PFSK-1 (cell line): ENCODE measurements at regions not wholly inside any gene's neighbourhood (a gene's known extent, or its start where the extent isn't known, plus 50 kb on each side); places are given as distances from the start of the nearest gene placed in this dataset.

ENCODE experiments used
- FOXP2 ChIP-seq: optimal IDR thresholded peaks from 2 replicates; pipeline ENCODE3; 2011; ENCODE audit warnings: borderline replicate concordance, control low read depth, inconsistent platforms; ENCODE audit not compliant: insufficient read depth; ENCODE audit errors: extremely low read length, extremely low read depth
- POLR2AphosphoS5 ChIP-seq: IDR thresholded peaks from 2 replicates; pipeline ENCODE4 v1.6.1; 2012; ENCODE audit warnings: low read depth, mild to moderate bottlenecking, control low read depth, low read length, moderate library complexity
- REST ChIP-seq, 2 experiments: IDR thresholded peaks; 2 replicates each; pipeline versions ENCODE4 v1.6.1 to v1.8.0; 2011 to 2012; ENCODE audit warnings: low read depth in 2 of 2, low read length in 2 of 2, control low read depth in 1 of 2, inconsistent platforms in 1 of 2, mild to moderate bottlenecking in 1 of 2, moderate library complexity in 1 of 2; ENCODE audit not compliant: insufficient read depth in 1 of 2
- SIN3A ChIP-seq: IDR thresholded peaks from 2 replicates; pipeline ENCODE4 v1.6.1; 2012; ENCODE audit warnings: mild to moderate bottlenecking, low read length, moderate library complexity, borderline replicate concordance; ENCODE audit not compliant: insufficient read depth
- TAF1 ChIP-seq: IDR thresholded peaks from 2 replicates; pipeline ENCODE4 v1.6.1; 2012; ENCODE audit warnings: low read length, control low read depth, borderline replicate concordance; ENCODE audit not compliant: insufficient read depth

GRCh38 chr18:45167631-45168280, 447.5 kb upstream of the SLC14A2 start:
- TF ChIP-seq POLR2AphosphoS5 (no peak), TAF1 (no peak), SIN3A (no peak), FOXP2 (no peak)

GRCh38 chr18:45168866-45169600, 446.2 kb upstream of the SLC14A2 start:
- TF ChIP-seq SIN3A (no peak), POLR2AphosphoS5 (no peak), TAF1 (no peak), REST (IDR thresholded peaks at IDR 0.05; ENCODE audit: insufficient read depth in 1 of 2, low read depth in 2 of 2, low read length in 2 of 2) (no peak), FOXP2 (no peak)

GRCh38 chr18:45169610-45170009, 445.7 kb upstream of the SLC14A2 start:
- TF ChIP-seq TAF1 = no peak
- no peak for TF ChIP-seq POLR2AphosphoS5
- TF ChIP-seq FOXP2 = no peak
- TF ChIP-seq SIN3A = no peak
- no peak for TF ChIP-seq REST (IDR thresholded peaks at IDR 0.05; ENCODE audit: insufficient read depth in 1 of 2, low read depth in 2 of 2, low read length in 2 of 2)

- TF ChIP-seq POLR2AphosphoS5 (no peak), SIN3A (no peak), REST (IDR thresholded peaks at IDR 0.05; ENCODE audit: insufficient read depth in 1 of 2, low read depth in 2 of 2, low read length in 2 of 2) (no peak), TAF1 (no peak), FOXP2 (no peak)
These were observed 443.5 kb upstream of the SLC14A2 start for GRCh38 chr18:45171679-45172191.

GRCh38 chr18:45173327-45173726, 441.9 kb upstream of the SLC14A2 start:
- TF ChIP-seq FOXP2 (no peak), SIN3A (no peak), POLR2AphosphoS5 (no peak), REST (IDR thresholded peaks at IDR 0.05; ENCODE audit: insufficient read depth in 1 of 2, low read depth in 2 of 2, low read length in 2 of 2) (no peak), TAF1 (no peak)
